ENCODE measurements at regions not wholly inside any gene's neighbourhood (a gene's known extent, or its start where the extent isn't known, plus 50 kb on each side); places are given as distances from the start of the nearest gene placed in this dataset.

- DNase-seq (ENCODE audit: extremely low read depth in 1 of 4, low spot score in 3 of 4) = no peak
- H3K9ac ChIP-seq (ENCODE audit: insufficient read depth in 1 of 2, low read depth in 2 of 2, low read length in 2 of 2) = no peak overlapping the region
- no peak overlapping the region for H3K27ac ChIP-seq (ENCODE audit: extremely low read depth, low read depth, low read length)
- no peaks in the 10 kb centered on the region for H3K9me3 ChIP-seq (replicated peaks; ENCODE audit: control insufficient read depth, insufficient read depth, low read depth, low read length)
- no peaks in the 10 kb centered on the region for H3K36me3 ChIP-seq (ENCODE audit: control insufficient read depth, insufficient read depth, low read length)
- H3K4me2 ChIP-seq (ENCODE audit: insufficient read depth, low read length) = no peak overlapping the region
- H4K20me1 ChIP-seq (replicated peaks; ENCODE audit: control insufficient read depth, insufficient read depth, low read length) = no peaks in the 10 kb centered on the region
- ChIA-PET CTCF (ENCODE audit: low intra/inter-chr PET ratio) (no interaction called here), POLR2A (no interaction called here)
- no peak for FAIRE-seq
- intact Hi-C loops (cut with micrococcal nuclease) (no loop called here), in situ Hi-C loops (cut with MboI) (no loop called here)
- H3K4me3 ChIP-seq = no peak overlapping the region
- no peak for TF ChIP-seq STAG1 (CRISPR knock-in tag; IDR thresholded peaks at IDR 0.05; ENCODE audit: borderline replicate concordance)
- no peak for TF ChIP-seq GATA2 (CRISPR knock-in tag; IDR thresholded peaks at IDR 0.05)
- no peak for TF ChIP-seq MAFF (IDR thresholded peaks at IDR 0.05; ENCODE audit: low read length)
- no peak for TF ChIP-seq ZNF280B (CRISPR knock-in tag; IDR thresholded peaks at IDR 0.05)
- no peak for TF ChIP-seq MEF2D (tag; conservative IDR thresholded peaks at IDR 0.05; ENCODE audit: low read depth)
- no peak for TF ChIP-seq NFE2 (IDR thresholded peaks at IDR 0.05; ENCODE audit: low read depth)
- TF ChIP-seq HBP1 (CRISPR knock-in tag; IDR thresholded peaks at IDR 0.05) = no peak
- TF ChIP-seq ZBTB49 (CRISPR knock-in tag; IDR thresholded peaks at IDR 0.05; ENCODE audit: borderline replicate concordance) = no peak
- no peak for TF ChIP-seq STAT5A (IDR thresholded peaks at IDR 0.05; ENCODE audit: borderline replicate concordance, low read length)
- no peak for TF ChIP-seq GABPA (tag; conservative IDR thresholded peaks at IDR 0.05; ENCODE audit: low read depth)
- TF ChIP-seq TFAP4 (CRISPR knock-in tag; IDR thresholded peaks at IDR 0.05; ENCODE audit: borderline replicate concordance) = no peak
- TF ChIP-seq ZSCAN29 (IDR thresholded peaks at IDR 0.05) = no peak
- no peak for TF ChIP-seq MXD1 (CRISPR knock-in tag; IDR thresholded peaks at IDR 0.05; ENCODE audit: borderline replicate concordance, poor library complexity, severe bottlenecking)
- no peak for TF ChIP-seq ZNF830 (CRISPR knock-in tag; IDR thresholded peaks at IDR 0.05)
- ATAC-seq = no peak
- no peaks in the 10 kb centered on the region for H3K9me1 ChIP-seq (ENCODE audit: control insufficient read depth, insufficient read depth, low read length)
- H3K4me1 ChIP-seq (replicated peaks in 1 of 2; ENCODE audit: control insufficient read depth in 2 of 2, insufficient read depth in 2 of 2, low read length in 2 of 2) = no peaks in the 10 kb centered on the region
- H2AFZ ChIP-seq (ENCODE audit: low read depth, low read length) = no peak overlapping the region
- H3K79me2 ChIP-seq (ENCODE audit: control insufficient read depth, insufficient read depth, low read length) = no peaks in the 10 kb centered on the region
- no TSS peak for BruUV-seq (replicated peaks)
- H3K27me3 ChIP-seq (ENCODE audit: control insufficient read depth in 2 of 2, insufficient read depth in 2 of 2, low read length in 2 of 2) = no peaks in the 10 kb centered on the region
Measured at GRCh38 chr9:82122731-82123130, 134.2 kb downstream of the SPATA31D1 start.

All from K562 (cell line).